ENCODE measurements at regions not wholly inside any gene's neighbourhood (a gene's known extent, or its start where the extent isn't known, plus 50 kb on each side); places are given as distances from the start of the nearest gene placed in this dataset.

- no peak for TF ChIP-seq CTCF (IDR thresholded peaks at IDR 0.05 in 4 of 5, conservative IDR thresholded peaks at IDR 0.05 in 1 of 5)
- TF ChIP-seq POLR2A (IDR thresholded peaks at IDR 0.05), result no peak
These were observed 95.4 kb downstream of the ALG10B start for GRCh38 chr12:38411946-38412345.
